Astrocyte (in vitro differentiated cells and primary cell): ENCODE measurements at regions not wholly inside any gene's neighbourhood (a gene's known extent, or its start where the extent isn't known, plus 50 kb on each side); places are given as distances from the start of the nearest gene placed in this dataset.

Experiments used
- DNase-seq: peaks from one replicate; pipeline ENCODE4 v3.0.0-alpha.2; 2010; ENCODE audit warnings: low read depth
- FAIRE-seq: peaks from 2 replicates; lab custom pipeline; 2011; peaks lifted over from hg19 to GRCh38; lab: Jason Lieb, UNC
- H2AFZ ChIP-seq: 2 replicates; pipeline ENCODE4 v1.6.0; 2012; ENCODE audit warnings: low read depth, low read length, inconsistent platforms
- H3K27ac ChIP-seq: 2 replicates; pipeline ENCODE4 v1.5.1; 2011; ENCODE audit warnings: low read depth, low read length, inconsistent platforms
- H3K27me3 ChIP-seq: 2 replicates; pipeline ENCODE4 v1.6.0; 2011; ENCODE audit warnings: low read length, inconsistent platforms; ENCODE audit not compliant: insufficient read depth
- H3K36me3 ChIP-seq: 2 replicates; pipeline ENCODE4 v1.5.1; 2011; ENCODE audit warnings: low read length, inconsistent platforms; ENCODE audit not compliant: insufficient read depth
- H3K4me1 ChIP-seq: 2 replicates; pipeline ENCODE4 v1.5.1; 2011; ENCODE audit warnings: low read length, inconsistent platforms; ENCODE audit not compliant: insufficient read depth
- H3K4me2 ChIP-seq: 2 replicates; pipeline ENCODE4 v1.6.0; 2012; ENCODE audit warnings: low read length, inconsistent platforms
- H3K4me3 ChIP-seq: 2 replicates; pipeline ENCODE4 v1.5.1; 2011; ENCODE audit warnings: low read depth, mild to moderate bottlenecking, low read length, inconsistent platforms; ENCODE audit not compliant: insufficient read depth
- H3K79me2 ChIP-seq: 2 replicates; pipeline ENCODE4 v1.6.0; 2012; ENCODE audit warnings: mild to moderate bottlenecking, low read length, inconsistent platforms; ENCODE audit not compliant: insufficient read depth
- H3K9ac ChIP-seq: 2 replicates; pipeline ENCODE4 v1.6.0; 2012; ENCODE audit warnings: mild to moderate bottlenecking, low read length, inconsistent platforms
- H3K9me3 ChIP-seq: 2 replicates; pipeline ENCODE4 v1.5.1; 2012; ENCODE audit warnings: low read depth, mild to moderate bottlenecking, low read length, inconsistent platforms; ENCODE audit not compliant: insufficient read depth
- H4K20me1 ChIP-seq: 2 replicates; pipeline ENCODE4 v1.6.0; 2012; ENCODE audit warnings: low read length, inconsistent platforms; ENCODE audit not compliant: insufficient read depth
- H3K27ac Mint-ChIP-seq: one replicate; pipeline ENCODE4 v1.8.0; 2021; ENCODE audit warnings: mild to moderate bottlenecking, mixed read lengths; ENCODE audit not compliant: unreplicated experiment
- H3K27me3 Mint-ChIP-seq: one replicate; pipeline ENCODE4 v1.8.0; 2021; ENCODE audit warnings: low read depth, mixed read lengths; ENCODE audit not compliant: unreplicated experiment
- H3K36me3 Mint-ChIP-seq: one replicate; pipeline ENCODE4 v1.8.0; 2021; ENCODE audit warnings: low read depth, mixed read lengths; ENCODE audit not compliant: unreplicated experiment
- H3K4me1 Mint-ChIP-seq: one replicate; pipeline ENCODE4 v1.8.0; 2021; ENCODE audit warnings: low read depth, mixed read lengths; ENCODE audit not compliant: unreplicated experiment
- H3K4me3 Mint-ChIP-seq: one replicate; pipeline ENCODE4 v1.8.0; 2021; ENCODE audit warnings: mild to moderate bottlenecking, moderate library complexity, mixed read lengths; ENCODE audit not compliant: unreplicated experiment
- H3K9me3 Mint-ChIP-seq: one replicate; pipeline ENCODE4 v1.8.0; 2021; ENCODE audit warnings: mild to moderate bottlenecking, mixed read lengths; ENCODE audit not compliant: unreplicated experiment
- CTCF ChIP-seq: IDR thresholded peaks from 2 replicates; pipeline ENCODE4 v1.5.1; 2011; ENCODE audit warnings: low read depth, mild to moderate bottlenecking, inconsistent platforms, low read length, moderate library complexity; ENCODE audit not compliant: insufficient read depth
- EZH2 ChIP-seq: IDR thresholded peaks from 2 replicates; pipeline ENCODE4 v1.6.1; 2012; ENCODE audit warnings: mild to moderate bottlenecking, low read length, inconsistent platforms; ENCODE audit not compliant: insufficient read depth

- Mint-ChIP-seq H3K4me3 (no peak overlapping the region), H3K4me1 (peaks cover 10% of the 10 kb centered on the region), H3K27ac (peak overlapping the region; percentile 70), H3K9me3 (no peaks in the 10 kb centered on the region), H3K27me3 (no peaks in the 10 kb centered on the region), H3K36me3 (no peaks in the 10 kb centered on the region)
- Histone ChIP-seq H3K36me3 (no peaks in the 10 kb centered on the region), H3K4me1 (peaks cover 14% of the 10 kb centered on the region), H3K4me3 (peak overlapping the region; percentile 13), H3K4me2 (peak overlapping the region; percentile 62), H2AFZ (no peak overlapping the region), H3K9ac (peak overlapping the region; percentile 15), H3K27ac (peak overlapping the region; percentile 79), H3K27me3 (no peaks in the 10 kb centered on the region), H3K9me3 (no peaks in the 10 kb centered on the region), H3K79me2 (no peaks in the 10 kb centered on the region), H4K20me1 (no peaks in the 10 kb centered on the region)
- TF ChIP-seq EZH2 (no peak), CTCF (no peak)
- FAIRE-seq (no peak), DNase-seq (peak; percentile 43)
Observed at GRCh38 chr12:59452746-59453145, 143.1 kb upstream of the SLC16A7 start.

GRCh38 chr12:59452259-59452658, 143.6 kb upstream of the SLC16A7 start:
- H3K9me3 Mint-ChIP-seq = no peaks in the 10 kb centered on the region
- Histone ChIP-seq H3K9ac (peak overlapping the region; percentile 15), H3K27ac (peak overlapping the region; percentile 79), H3K9me3 (no peaks in the 10 kb centered on the region), H3K4me1 (peaks cover 14% of the 10 kb centered on the region), H2AFZ (no peak overlapping the region), H3K4me2 (peak overlapping the region; percentile 62), H3K4me3 (no peak overlapping the region), H3K79me2 (no peaks in the 10 kb centered on the region), H3K27me3 (no peaks in the 10 kb centered on the region), H3K36me3 (no peaks in the 10 kb centered on the region), H4K20me1 (no peaks in the 10 kb centered on the region)
- no peaks in the 10 kb centered on the region for H3K36me3 Mint-ChIP-seq
- peak overlapping the region; percentile 70 for H3K27ac Mint-ChIP-seq
- peak; percentile 80 for DNase-seq
- H3K27me3 Mint-ChIP-seq = no peaks in the 10 kb centered on the region
- peaks cover 10% of the 10 kb centered on the region for H3K4me1 Mint-ChIP-seq
- no peak overlapping the region for H3K4me3 Mint-ChIP-seq
- peak; percentile 96 for FAIRE-seq
- TF ChIP-seq EZH2 (no peak), CTCF (no peak)

- DNase-seq = no peak
- no peak for TF ChIP-seq CTCF
- no peak for TF ChIP-seq EZH2
- H3K9ac ChIP-seq = no peak overlapping the region
- no peak overlapping the region for H2AFZ ChIP-seq
- H3K4me3 Mint-ChIP-seq = no peak overlapping the region
- H3K4me1 Mint-ChIP-seq = no peaks in the 10 kb centered on the region
- H3K27ac ChIP-seq = no peak overlapping the region
- FAIRE-seq = no peak
- no peaks in the 10 kb centered on the region for H4K20me1 ChIP-seq
- no peaks in the 10 kb centered on the region for H3K4me1 ChIP-seq
- no peak overlapping the region for H3K4me3 ChIP-seq
- H3K36me3 ChIP-seq = no peaks in the 10 kb centered on the region
- peaks cover 2% of the 10 kb centered on the region for H3K9me3 Mint-ChIP-seq
- no peaks in the 10 kb centered on the region for H3K9me3 ChIP-seq
- no peaks in the 10 kb centered on the region for H3K27me3 ChIP-seq
- no peaks in the 10 kb centered on the region for H3K27me3 Mint-ChIP-seq
- H3K79me2 ChIP-seq = no peaks in the 10 kb centered on the region
- no peak overlapping the region for H3K4me2 ChIP-seq
- no peak overlapping the region for H3K27ac Mint-ChIP-seq
- no peaks in the 10 kb centered on the region for H3K36me3 Mint-ChIP-seq
Observed at GRCh38 chr12:59446116-59446515, 149.7 kb upstream of the SLC16A7 start.
